IMR-90 (cell line): ENCODE measurements at regions not wholly inside any gene's neighbourhood (a gene's known extent, or its start where the extent isn't known, plus 50 kb on each side); places are given as distances from the start of the nearest gene placed in this dataset.

Experiments used
- ATAC-seq: fragments of 200-7000 bp; cut with Tn5 transposase; 2 replicates; pipeline ENCODE4 v1.9.1; 2020; ENCODE audit warnings: low read depth, mild to moderate bottlenecking, moderate library complexity
- BruUV-seq: library from RNA; stranded (reverse); fragments of 400-500 nt; replicated peaks from 2 replicates; lab custom pipeline; 2021; lab: Mats Ljungman, UMichigan
- CTCF ChIA-PET: fragments of 300-600 bp; formaldehyde crosslinking; extraction: SDS; loops from one replicate; lab custom pipeline; 2021; ENCODE audit warnings: antibody characterized with exemption; lab: Yijun Ruan, JAX
- POLR2A ChIA-PET: fragments of 300-600 bp; sonication (Branson Sonifier 250); formaldehyde crosslinking; loops from one replicate; lab custom pipeline; 2022; ENCODE audit warnings: antibody characterized with exemption; ENCODE audit not compliant: unreplicated experiment; lab: Charles Lee
- DNase-seq: peaks from one replicate; pipeline ENCODE4 v3.0.0; 2013
- H2AFZ ChIP-seq: replicated peaks from 2 replicates; pipeline ENCODE3; 2013; ENCODE audit warnings: low read length, mild to moderate bottlenecking; ENCODE audit not compliant: poor library complexity
- H2AK5ac ChIP-seq: 2 replicates; pipeline ENCODE4 v1.6.1; 2013; ENCODE audit warnings: low read depth, low read length, inconsistent platforms
- H2AK9ac ChIP-seq: replicated peaks from 2 replicates; pipeline ENCODE3; 2013; ENCODE audit warnings: mild to moderate bottlenecking, low read depth, low read length, moderate library complexity; ENCODE audit not compliant: poor library complexity
- H2BK120ac ChIP-seq: 2 replicates; pipeline ENCODE4 v1.6.1; 2013; ENCODE audit warnings: low read depth, low read length, inconsistent platforms
- H2BK15ac ChIP-seq: 3 replicates; pipeline ENCODE4 v1.6.1; 2013; ENCODE audit warnings: low read depth, low read length, inconsistent platforms
- H2BK20ac ChIP-seq: 2 replicates; pipeline ENCODE4 v1.6.1; 2013; ENCODE audit warnings: low read depth, mild to moderate bottlenecking, inconsistent platforms, low read length, moderate library complexity
- H2BK5ac ChIP-seq: 2 replicates; pipeline ENCODE4 v1.6.1; 2013; ENCODE audit warnings: mild to moderate bottlenecking, low read depth, low read length, inconsistent platforms; ENCODE audit not compliant: poor library complexity, severe bottlenecking
- H3K14ac ChIP-seq: replicated peaks from 2 replicates; pipeline ENCODE4 v1.6.1; 2013; ENCODE audit warnings: low read depth, low read length, inconsistent platforms
- H3K18ac ChIP-seq: 2 replicates; pipeline ENCODE4 v1.6.1; 2013; ENCODE audit warnings: low read depth, low read length, control low read depth
- H3K23ac ChIP-seq: 2 replicates; pipeline ENCODE4 v1.6.1; 2013; ENCODE audit warnings: low read depth, low read length, inconsistent platforms
- H3K27ac ChIP-seq: 2 replicates; pipeline ENCODE4 v1.5.1; 2013; ENCODE audit warnings: mild to moderate bottlenecking, control low read depth, low read length; ENCODE audit not compliant: insufficient read depth
- H3K27me3 ChIP-seq: 2 replicates; pipeline ENCODE4 v1.6.1; 2013; ENCODE audit warnings: low read length; ENCODE audit not compliant: control insufficient read depth, insufficient read depth
- H3K36me3 ChIP-seq: 2 replicates; pipeline ENCODE4 v1.6.1; 2013; ENCODE audit warnings: low read length, mixed read lengths; ENCODE audit not compliant: control insufficient read depth, insufficient read depth
- H3K4ac ChIP-seq: 2 replicates; pipeline ENCODE4 v1.6.1; 2013; ENCODE audit warnings: low read depth, low read length, inconsistent platforms
- H3K4me1 ChIP-seq: 2 replicates; pipeline ENCODE4 v1.6.1; 2013; ENCODE audit warnings: low read length, mixed read lengths; ENCODE audit not compliant: control insufficient read depth, insufficient read depth
- H3K4me2 ChIP-seq: 2 replicates; pipeline ENCODE4 v1.6.1; 2013; ENCODE audit warnings: low read depth, mild to moderate bottlenecking, control low read depth, low read length, moderate library complexity
- H3K4me3 ChIP-seq: 2 replicates; pipeline ENCODE4 v1.5.1; 2013; ENCODE audit warnings: low read depth, mild to moderate bottlenecking, control low read depth, low read length, moderate library complexity; ENCODE audit not compliant: insufficient read depth
- H3K56ac ChIP-seq: 2 replicates; pipeline ENCODE4 v1.6.1; 2013; ENCODE audit warnings: low read length, inconsistent platforms; ENCODE audit not compliant: insufficient read depth; ENCODE audit errors: extremely low read depth
- H3K79me1 ChIP-seq, 2 experiments: 2 replicates each; pipeline ENCODE4 v1.6.1; 2013; ENCODE audit warnings: low read length in 2 of 2, inconsistent platforms in 1 of 2, low read depth in 1 of 2
- H3K9ac ChIP-seq: 2 replicates; pipeline ENCODE4 v1.6.1; 2013; ENCODE audit warnings: low read depth, low read length, control low read depth
- H3K9me1 ChIP-seq: 2 replicates; pipeline ENCODE4 v1.6.1; 2013; ENCODE audit warnings: low read length, inconsistent platforms; ENCODE audit not compliant: insufficient read depth
- H3K9me3 ChIP-seq: 2 replicates; pipeline ENCODE4 v1.6.1; 2013; ENCODE audit warnings: low read length; ENCODE audit not compliant: control insufficient read depth, insufficient read depth
- H4K20me1 ChIP-seq: 2 replicates; pipeline ENCODE4 v1.6.1; 2013; ENCODE audit warnings: low read length, inconsistent platforms; ENCODE audit not compliant: insufficient read depth
- H4K5ac ChIP-seq: 2 replicates; pipeline ENCODE4 v1.6.1; 2013; ENCODE audit warnings: mild to moderate bottlenecking, low read depth, low read length, control low read depth
- H4K8ac ChIP-seq, 2 experiments: 2 replicates each; pipeline ENCODE4 v1.6.1; 2013; ENCODE audit warnings: low read depth in 2 of 2, low read length in 2 of 2, control low read depth in 1 of 2, inconsistent platforms in 1 of 2
- H4K91ac ChIP-seq: 2 replicates; pipeline ENCODE4 v1.6.1; 2013; ENCODE audit warnings: low read depth, low read length, inconsistent platforms; ENCODE audit not compliant: insufficient read depth
- BHLHE40 ChIP-seq: fragments of 150-350 bp; IDR thresholded peaks from 2 replicates; pipeline ENCODE4 v1.6.1; 2016; ENCODE audit warnings: mild to moderate bottlenecking, low read depth, low read length
- CEBPB ChIP-seq: IDR thresholded peaks from 2 replicates; pipeline ENCODE4 v1.6.1; 2012; ENCODE audit warnings: low read depth, low read length, improper control_type of control experiment
- CHD1 ChIP-seq: IDR thresholded peaks from 2 replicates; pipeline ENCODE4 v1.6.1; 2012; ENCODE audit warnings: low read depth, low read length, improper control_type of control experiment
- CTCF ChIP-seq: conservative IDR thresholded peaks from 2 replicates; pipeline ENCODE4 v1.5.1; 2012; ENCODE audit warnings: mild to moderate bottlenecking, low read depth, low read length, improper control_type of control experiment
- ELK1 ChIP-seq: fragments of 150-350 bp; IDR thresholded peaks from 2 replicates; pipeline ENCODE4 v1.6.1; 2016; ENCODE audit warnings: low read depth, mild to moderate bottlenecking, low read length, moderate library complexity, borderline replicate concordance
- FOS ChIP-seq: fragments of 150-350 bp; IDR thresholded peaks from 2 replicates; pipeline ENCODE4 v1.6.1; 2016; ENCODE audit warnings: low read depth, low read length
- MAFK ChIP-seq: IDR thresholded peaks from 2 replicates; pipeline ENCODE4 v1.6.1; 2012; ENCODE audit warnings: low read depth, low read length, improper control_type of control experiment
- MAZ ChIP-seq: IDR thresholded peaks from 2 replicates; pipeline ENCODE4 v1.6.1; 2012; ENCODE audit warnings: low read depth, mild to moderate bottlenecking, low read length, improper control_type of control experiment, moderate library complexity, borderline replicate concordance
- MXI1 ChIP-seq: IDR thresholded peaks from 2 replicates; pipeline ENCODE4 v1.6.1; 2012; ENCODE audit warnings: low read depth, mild to moderate bottlenecking, low read length, moderate library complexity, borderline replicate concordance
- NFE2L2 ChIP-seq: fragments of 150-350 bp; IDR thresholded peaks from 2 replicates; pipeline ENCODE4 v1.6.1; 2016; ENCODE audit warnings: low read depth, mild to moderate bottlenecking, low read length
- POLR2A ChIP-seq: IDR thresholded peaks from 2 replicates; pipeline ENCODE4 v1.6.1; 2012; ENCODE audit warnings: mild to moderate bottlenecking, low read depth, low read length
- RAD21 ChIP-seq: IDR thresholded peaks from 2 replicates; pipeline ENCODE4 v1.6.1; 2012; ENCODE audit warnings: low read length, improper control_type of control experiment
- RCOR1 ChIP-seq: IDR thresholded peaks from 2 replicates; pipeline ENCODE4 v1.6.1; 2012; ENCODE audit warnings: mild to moderate bottlenecking, low read length, improper control_type of control experiment; ENCODE audit not compliant: insufficient replicate concordance
- SMC3 ChIP-seq: fragments of 150-350 bp; IDR thresholded peaks from 2 replicates; pipeline ENCODE4 v1.6.1; 2016; ENCODE audit warnings: low read depth, mild to moderate bottlenecking, antibody characterized with exemption, low read length, moderate library complexity
- USF2 ChIP-seq: fragments of 150-350 bp; IDR thresholded peaks from 2 replicates; pipeline ENCODE4 v1.6.1; 2017; ENCODE audit warnings: mild to moderate bottlenecking, antibody characterized with exemption, low read length, low read depth
- WGBS, 2 experiments: methylation state at CpG; one replicate each; pipeline versions ENCODE4 v1.1.5 to v1.1.7; 2013; ENCODE audit warnings: missing lambda C conversion rate in 2 of 2; ENCODE audit not compliant: insufficient read length in 1 of 2; ENCODE audit errors: extremely low coverage in 2 of 2; 5-methylcytosine and 5-hydroxymethylcytosine counted together
- dilution Hi-C: fragments of 300-500 bp; cut with HindIII; formaldehyde crosslinking; loops from one replicate; pipeline ENCODE4 v1.14.3; 2018; ENCODE audit warnings: low sequenced_read_pairs; ENCODE audit not compliant: unreplicated experiment
- in situ Hi-C: fragments of 300-500 bp; cut with MboI; formaldehyde crosslinking; loops from 3 replicates; pipeline ENCODE4 v1.14.3; 2019; ENCODE audit warnings: low sequenced_read_pairs, inconsistent platforms, mixed read lengths
- intact Hi-C: fragments of 100-400 bp; cut with micrococcal nuclease; formaldehyde crosslinking; loops from 2 replicates; pipeline ENCODE4 v1.10.0; 2022

- H2BK5ac ChIP-seq = no peak overlapping the region
- CTCF ChIA-PET = no interaction called here
- DNase-seq (no peak), ATAC-seq (no peak)
- peaks cover 11% of the 10 kb centered on the region for H3K27me3 ChIP-seq
- H3K36me3 ChIP-seq = no peaks in the 10 kb centered on the region
- H4K20me1 ChIP-seq = no peaks in the 10 kb centered on the region
- H3K4me3 ChIP-seq = no peak overlapping the region
- no peak overlapping the region for H3K18ac ChIP-seq
- H3K4me2 ChIP-seq = no peak overlapping the region
- no CpG with 5 or more reads among the region's 13 CpGs for WGBS, 2 experiments
- no peak overlapping the region for H4K5ac ChIP-seq
- H3K9ac ChIP-seq = no peak overlapping the region
- no peak overlapping the region for H2AK5ac ChIP-seq
- H3K79me1 ChIP-seq = no peaks in the 10 kb centered on the region
- no peak overlapping the region for H2BK120ac ChIP-seq
- no peak overlapping the region for H4K8ac ChIP-seq
- no peak overlapping the region for H3K4ac ChIP-seq
- H3K14ac ChIP-seq = no peak overlapping the region
- no peak overlapping the region for H2AK9ac ChIP-seq
- no peaks in the 10 kb centered on the region for H3K4me1 ChIP-seq
- H3K27ac ChIP-seq = no peak overlapping the region
- no peaks in the 10 kb centered on the region for H3K9me3 ChIP-seq
- H2AFZ ChIP-seq = no peak overlapping the region
- H4K91ac ChIP-seq = no peak overlapping the region
- in situ Hi-C loops (loop anchor here (10.0 kb wide), 1 partner anchor 925 kb away; no protein-coding TSS in a partner anchor), intact Hi-C loops (loop anchor here (5.0 to 10.0 kb wide), 5 partner anchors 77 to 1335 kb away; no protein-coding TSS in a partner anchor), dilution Hi-C loops (loop anchor here (25.0 kb wide), 1 partner anchor 1008 kb away; no protein-coding TSS in a partner anchor)
- H3K23ac ChIP-seq = no peak overlapping the region
- H2BK20ac ChIP-seq = no peak overlapping the region
- no peak overlapping the region for H2BK15ac ChIP-seq
- no peaks in the 10 kb centered on the region for H3K9me1 ChIP-seq
- H3K56ac ChIP-seq = no peak overlapping the region
- POLR2A ChIA-PET = no interaction called here
- no TSS peak for BruUV-seq
- TF ChIP-seq MAZ (no peak), FOS (no peak), CEBPB (no peak), CTCF (no peak), CHD1 (no peak), RCOR1 (no peak), BHLHE40 (no peak), MAFK (no peak), POLR2A (no peak), MXI1 (no peak), RAD21 (no peak), ELK1 (no peak), NFE2L2 (no peak), USF2 (no peak), SMC3 (no peak)
Measured at GRCh38 chr9:13429301-13430190, 150.1 kb upstream of the MPDZ start.
